ENCODE measurements at regions not wholly inside any gene's neighbourhood (a gene's known extent, or its start where the extent isn't known, plus 50 kb on each side); places are given as distances from the start of the nearest gene placed in this dataset.
A peak's percentile ranks its signal among the peaks of the same experiment; 100 is the strongest.
"Not testable (repeated sequence)": the region's sequence is repeated elsewhere in the genome, so short reads cannot be mapped to it uniquely, and the experiment has no call there.

- H3K27me3 ChIP-seq (replicated peaks; ENCODE audit: insufficient read depth, low read depth, low read length, poor library complexity); POLR2A ChIA-PET (ENCODE audit: low non-redundant PET); H3K4me3 ChIP-seq (ENCODE audit: low read depth, low read length, poor library complexity, severe bottlenecking); BruUV-seq (replicated peaks); H3K9me3 ChIP-seq (ENCODE audit: low read depth, low read length, poor library complexity, severe bottlenecking); intact Hi-C loops (cut with micrococcal nuclease; ENCODE audit: unreplicated experiment); H3K36me3 ChIP-seq (ENCODE audit: insufficient read depth, low read length, poor library complexity, severe bottlenecking); H3K27ac ChIP-seq (ENCODE audit: low read depth, low read length, poor library complexity, severe bottlenecking); DNase-seq (ENCODE audit: low spot score); H3K4me1 ChIP-seq (ENCODE audit: insufficient read depth, low read length, poor library complexity, severe bottlenecking); CTCF ChIA-PET: not testable (repeated sequence)
Observed at GRCh38 chr2:134063916-134064315, 190.0 kb upstream of the MGAT5 start.

DNA sequence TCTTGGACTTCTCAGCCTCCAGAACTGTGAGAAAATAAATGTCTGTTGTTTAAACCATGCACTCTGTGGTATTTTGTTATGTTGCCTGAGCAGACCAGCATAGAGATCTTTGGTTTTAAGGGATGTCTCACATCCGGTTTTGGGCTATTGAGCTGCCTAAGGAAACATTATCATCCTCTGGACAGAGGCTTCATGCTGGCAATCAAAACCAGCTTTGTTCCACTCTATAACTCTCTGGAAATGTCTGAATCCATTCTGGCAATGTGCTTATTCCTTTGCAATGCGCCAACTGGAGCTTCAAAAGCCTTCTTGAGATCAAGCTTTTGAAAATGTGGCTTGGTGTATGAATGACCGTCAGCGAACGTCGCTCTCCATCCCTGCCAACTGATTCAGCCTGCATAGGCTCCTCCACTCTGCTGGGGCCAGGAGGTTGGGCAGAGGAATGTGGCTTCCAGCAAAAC is 183.6 kb upstream of the MGAT5 start:
- no peaks in the 10 kb centered on the region for H3K9me3 ChIP-seq (ENCODE audit: low read depth, low read length, poor library complexity, severe bottlenecking)
- intact Hi-C loops (cut with micrococcal nuclease; ENCODE audit: unreplicated experiment), result no loop called here
- no peak overlapping the region for H3K4me3 ChIP-seq (ENCODE audit: low read depth, low read length, poor library complexity, severe bottlenecking)
- H3K4me1 ChIP-seq (ENCODE audit: insufficient read depth, low read length, poor library complexity, severe bottlenecking), result no peaks in the 10 kb centered on the region
- TF ChIP-seq EZH2 (IDR thresholded peaks at IDR 0.05; ENCODE audit: borderline replicate concordance, low read depth, low read length, poor library complexity, severe bottlenecking) (no peak), CTCF (conservative IDR thresholded peaks at IDR 0.05; ENCODE audit: low read depth, low read length) (no peak)
- ChIA-PET POLR2A (ENCODE audit: low non-redundant PET) (no interaction called here), CTCF (no interaction called here)
- peaks cover 6% of the 10 kb centered on the region for H3K27me3 ChIP-seq (replicated peaks; ENCODE audit: insufficient read depth, low read depth, low read length, poor library complexity)
- no peak overlapping the region for H3K27ac ChIP-seq (ENCODE audit: low read depth, low read length, poor library complexity, severe bottlenecking)
- no peaks in the 10 kb centered on the region for H3K36me3 ChIP-seq (ENCODE audit: insufficient read depth, low read length, poor library complexity, severe bottlenecking)
- DNase-seq (ENCODE audit: low spot score), result peak; percentile 6
- BruUV-seq (replicated peaks), result no TSS peak

GRCh38 chr2:134072341-134072740 is 181.5 kb upstream of the MGAT5 start:
- CTCF ChIA-PET, result no interaction called here

More at GRCh38 chr2:134072341-134072740, 181.5 kb upstream of the MGAT5 start:
- TF ChIP-seq EZH2 (IDR thresholded peaks at IDR 0.05; ENCODE audit: borderline replicate concordance, low read depth, low read length, poor library complexity, severe bottlenecking) (no peak), CTCF (conservative IDR thresholded peaks at IDR 0.05; ENCODE audit: low read depth, low read length) (no peak)
- Histone ChIP-seq H3K27ac (ENCODE audit: low read depth, low read length, poor library complexity, severe bottlenecking) (no peak overlapping the region), H3K9me3 (ENCODE audit: low read depth, low read length, poor library complexity, severe bottlenecking) (no peaks in the 10 kb centered on the region), H3K36me3 (ENCODE audit: insufficient read depth, low read length, poor library complexity, severe bottlenecking) (no peaks in the 10 kb centered on the region), H3K4me1 (ENCODE audit: insufficient read depth, low read length, poor library complexity, severe bottlenecking) (no peaks in the 10 kb centered on the region), H3K27me3 (replicated peaks; ENCODE audit: insufficient read depth, low read depth, low read length, poor library complexity) (peaks cover 6% of the 10 kb centered on the region), H3K4me3 (ENCODE audit: low read depth, low read length, poor library complexity, severe bottlenecking) (no peak overlapping the region)
- intact Hi-C loops (cut with micrococcal nuclease; ENCODE audit: unreplicated experiment), result no loop called here
- DNase-seq (ENCODE audit: low spot score), result no peak
- POLR2A ChIA-PET (ENCODE audit: low non-redundant PET), result no interaction called here
- BruUV-seq (replicated peaks), result no TSS peak

All from A673 (cell line).